NCI-H345 (cell line): ENCODE measurements at regions not wholly inside any gene's neighbourhood (a gene's known extent, or its start where the extent isn't known, plus 50 kb on each side); places are given as distances from the start of the nearest gene placed in this dataset.

Source experiments
- DNase-seq: peaks from one replicate; lab custom pipeline; 2025; lab: John Stamatoyannopoulos, UW

- DNase-seq, result no peak
Observed at GRCh38 chr12:66044731-66045130, 85.8 kb downstream of the LLPH start.

DNA sequence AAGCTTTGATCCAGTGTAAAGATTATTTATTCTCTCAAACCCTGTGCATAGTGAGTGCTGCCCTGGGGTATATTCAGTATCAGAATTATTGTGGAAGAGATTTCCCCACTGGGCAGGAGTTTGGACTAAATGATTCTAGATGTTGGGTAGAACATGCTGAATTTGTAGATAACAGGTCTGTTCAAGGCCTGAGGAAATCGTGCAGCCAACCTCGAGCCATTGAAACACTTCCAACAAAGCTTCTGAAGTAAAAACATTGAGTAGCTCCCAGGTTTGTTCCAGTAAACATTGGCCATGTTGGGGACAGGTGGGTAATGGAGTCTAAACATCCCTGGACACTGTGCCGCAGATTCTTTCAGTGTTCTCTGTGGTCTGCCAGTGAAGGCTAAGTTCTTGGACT is 87.5 kb downstream of the LLPH start:
- DNase-seq, result no peak

- DNase-seq, result no peak
Observed at GRCh38 chr12:66041651-66042363, 88.7 kb downstream of the LLPH start.

DNA sequence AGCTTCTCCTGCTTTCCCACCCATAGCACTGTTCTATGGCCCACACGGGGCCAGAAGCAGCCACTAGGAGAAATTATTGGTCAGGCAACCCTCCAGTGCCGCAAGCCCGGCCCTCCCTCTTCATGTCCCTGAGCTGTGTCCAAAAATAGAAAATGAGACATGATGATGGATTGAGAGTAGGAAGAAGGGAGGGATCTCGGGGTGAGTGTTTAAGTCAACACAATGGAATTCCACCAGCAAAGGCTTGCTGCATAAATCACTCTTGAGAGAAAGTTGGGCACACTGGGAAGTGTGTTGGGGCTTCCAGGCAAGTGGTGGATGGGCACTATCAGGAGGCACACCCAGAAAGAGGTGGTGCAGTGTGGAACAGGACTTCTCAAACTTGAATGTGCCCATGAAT is 94.2 kb downstream of the LLPH start:
- DNase-seq, result no peak

- no peak for DNase-seq
Observed at GRCh38 chr12:66035288-66035966, 95.1 kb downstream of the LLPH start.

DNA sequence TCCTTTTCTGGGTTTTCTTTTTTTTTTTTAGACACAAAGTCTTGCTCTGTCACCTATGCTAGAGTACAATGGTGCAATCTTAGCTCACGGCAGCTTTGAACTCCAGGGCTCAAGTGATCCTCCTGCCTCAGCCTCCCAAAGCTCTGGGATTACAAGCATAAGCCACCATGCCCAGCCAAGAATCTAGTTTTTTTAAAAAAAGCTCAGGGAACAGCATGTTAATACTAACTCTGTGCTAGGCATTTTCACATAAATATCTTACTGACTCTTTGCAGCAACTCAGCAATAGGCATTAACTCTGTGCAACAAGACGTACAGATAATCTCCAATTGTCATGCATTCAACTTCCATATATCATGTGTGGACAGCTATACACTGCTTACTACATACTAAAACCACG is 97.4 kb downstream of the LLPH start:
- no peak for DNase-seq

GRCh38 chr12:66032739-66033138 is 97.8 kb downstream of the LLPH start:
- DNase-seq, result no peak

- DNase-seq, result no peak
Observed at GRCh38 chr12:66030217-66030781, 100.3 kb downstream of the LLPH start.

GRCh38 chr12:66028390-66028789 is 102.2 kb downstream of the LLPH start:
- DNase-seq, result no peak

- no peak for DNase-seq
Observed at GRCh38 chr12:66025477-66025876, 105.1 kb downstream of the LLPH start.

- DNase-seq, result no peak
Observed at GRCh38 chr12:66024949-66025348, 105.6 kb downstream of the LLPH start.

- DNase-seq, result no peak
Observed at GRCh38 chr12:66020481-66020880, 110.1 kb downstream of the LLPH start.

DNA sequence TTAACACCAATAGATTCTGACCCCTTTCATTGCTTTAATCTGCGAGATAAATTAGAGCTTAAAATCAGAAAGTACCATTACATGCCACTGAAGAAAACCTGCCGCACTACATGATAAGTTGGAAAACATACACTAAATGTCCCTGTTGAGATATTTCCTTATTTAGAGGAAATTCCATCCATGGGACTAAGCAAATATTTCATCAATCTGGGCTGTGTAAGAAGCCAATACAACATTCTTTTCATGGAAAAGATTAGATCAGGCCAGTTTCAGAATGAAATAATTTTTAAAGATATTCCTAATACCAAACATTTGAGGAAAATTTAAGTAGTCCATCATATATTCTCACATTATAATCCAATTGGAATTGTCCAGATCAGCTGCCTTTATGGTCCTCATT is 112.8 kb downstream of the LLPH start:
- no peak for DNase-seq
